PC-3 (cell line): ENCODE measurements at regions not wholly inside any gene's neighbourhood (a gene's known extent, or its start where the extent isn't known, plus 50 kb on each side); places are given as distances from the start of the nearest gene placed in this dataset.
A peak's percentile ranks its signal among the peaks of the same experiment; 100 is the strongest.
"Not testable (repeated sequence)": the region's sequence is repeated elsewhere in the genome, so short reads cannot be mapped to it uniquely, and the experiment has no call there.

Source experiments
- ATAC-seq: fragments of 200-7000 bp; cut with Tn5 transposase; 2 replicates; pipeline ENCODE4 v1.9.1; 2020; ENCODE audit warnings: mild to moderate bottlenecking, moderate library complexity
- BruUV-seq: library from RNA; stranded (reverse); fragments of 400-500 nt; replicated peaks from 2 replicates; lab custom pipeline; 2021; lab: Mats Ljungman, UMichigan
- CTCF ChIA-PET: fragments of 300-600 bp; sonication (Branson Sonifier 250); formaldehyde crosslinking; loops from one replicate; lab custom pipeline; 2022; ENCODE audit warnings: antibody characterized with exemption; lab: Charles Lee
- POLR2A ChIA-PET: fragments of 300-600 bp; sonication (Branson Sonifier 250); formaldehyde crosslinking; loops from one replicate; lab custom pipeline; 2022; ENCODE audit warnings: antibody characterized with exemption; ENCODE audit not compliant: unreplicated experiment; lab: Charles Lee
- DNase-seq: peaks from one replicate; pipeline ENCODE4 v3.0.0-alpha.2; 2015
- H2AFZ ChIP-seq: fragments of 300-600 bp; sonication (generic); 2 replicates; pipeline ENCODE4 v1.6.0; 2016; ENCODE audit warnings: antibody characterized with exemption, low read length
- H3F3A ChIP-seq: fragments of 300-600 bp; sonication (generic); one replicate; pipeline ENCODE4 v1.6.0; 2017; ENCODE audit warnings: antibody characterized with exemption, low read length, control low read depth, mild to moderate bottlenecking; ENCODE audit not compliant: unreplicated experiment
- H3K27ac ChIP-seq: fragments of 300-600 bp; sonication (generic); 2 replicates; pipeline ENCODE4 v1.5.1; 2016; ENCODE audit warnings: mild to moderate bottlenecking, low read length
- H3K27me3 ChIP-seq: fragments of 300-600 bp; sonication (generic); 2 replicates; pipeline ENCODE4 v1.6.1; 2016; ENCODE audit warnings: low read length, mixed read lengths
- H3K36me3 ChIP-seq: fragments of 300-600 bp; sonication (generic); 2 replicates; pipeline ENCODE4 v1.6.1; 2016; ENCODE audit warnings: low read depth, mixed run types, low read length, mixed read lengths
- H3K4me1 ChIP-seq: fragments of 300-600 bp; sonication (generic); 2 replicates; pipeline ENCODE4 v1.5.1; 2016; ENCODE audit warnings: low read length; ENCODE audit not compliant: insufficient read depth
- H3K4me2 ChIP-seq: fragments of 300-600 bp; sonication (generic); 2 replicates; pipeline ENCODE4 v1.6.0; 2016; ENCODE audit warnings: low read length
- H3K4me3 ChIP-seq: fragments of 300-600 bp; sonication (generic); 2 replicates; pipeline ENCODE4 v1.5.1; 2016; ENCODE audit warnings: mild to moderate bottlenecking, low read length, mixed read lengths
- H3K79me2 ChIP-seq: fragments of 300-600 bp; sonication (generic); 2 replicates; pipeline ENCODE4 v1.6.1; 2017; ENCODE audit warnings: low read length, mixed read lengths
- H3K9ac ChIP-seq: fragments of 300-600 bp; sonication (generic); 2 replicates; pipeline ENCODE4 v1.6.0; 2016; ENCODE audit warnings: mild to moderate bottlenecking, low read length
- H3K9me2 ChIP-seq: fragments of 300-600 bp; sonication (generic); replicated peaks from 2 replicates; pipeline ENCODE4 v1.6.1; 2016; ENCODE audit warnings: mixed run types, low read length, mixed read lengths
- H3K9me3 ChIP-seq: fragments of 300-600 bp; sonication (generic); 2 replicates; pipeline ENCODE4 v1.6.1; 2016; ENCODE audit warnings: low read length, mixed read lengths
- H4K20me1 ChIP-seq: fragments of 300-600 bp; sonication (generic); 2 replicates; pipeline ENCODE4 v1.6.1; 2016; ENCODE audit warnings: low read length, mixed read lengths
- EZH2 ChIP-seq: fragments of 300-600 bp; sonication (generic); IDR thresholded peaks from one replicate; pipeline ENCODE4 v1.6.1; 2017; ENCODE audit warnings: antibody characterized with exemption, mild to moderate bottlenecking, low read length; ENCODE audit not compliant: unreplicated experiment
- EZH2phosphoT487 ChIP-seq: fragments of 300-600 bp; sonication (generic); IDR thresholded peaks from 2 replicates; pipeline ENCODE4 v1.6.1; 2018; ENCODE audit warnings: mild to moderate bottlenecking, antibody characterized with exemption, low read length, borderline replicate concordance
- intact Hi-C: fragments of 100-400 bp; cut with micrococcal nuclease; formaldehyde crosslinking; loops from 2 replicates; pipeline ENCODE4 v1.9.0; 2023
- TF ChIP-seq, protein P1 (sequence below): fragments of 300-600 bp; sonication (generic); conservative IDR thresholded peaks from 2 replicates; pipeline ENCODE4 v1.5.1; 2017; ENCODE audit warnings: antibody characterized with exemption, low read depth, mild to moderate bottlenecking, low read length

DNA sequence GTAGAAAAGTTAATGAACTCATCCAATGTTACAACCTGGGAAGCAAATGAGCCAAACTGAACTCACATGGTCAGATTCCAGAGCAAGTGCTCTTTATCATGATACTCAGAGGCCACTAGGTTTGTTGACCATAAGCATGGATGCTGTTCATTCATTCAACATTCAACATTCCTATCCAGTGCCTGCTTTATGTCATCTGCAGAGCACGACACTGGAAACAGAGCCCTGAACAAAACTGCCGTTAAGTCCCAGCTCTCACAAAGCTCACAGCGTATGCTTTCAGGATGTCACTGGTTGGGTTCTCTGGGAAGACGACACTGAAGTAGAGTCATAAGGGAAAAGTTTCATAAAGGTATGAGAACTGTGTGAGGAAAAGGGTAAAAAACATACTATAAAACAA is 105.8 kb upstream of the TRIM77 start:
- Histone ChIP-seq H3K27ac (no peak overlapping the region), H4K20me1 (no peaks in the 10 kb centered on the region), H3K9me2 (no peaks in the 10 kb centered on the region), H3K36me3 (no peaks in the 10 kb centered on the region), H3K4me2 (no peak overlapping the region), H3K9ac (no peak overlapping the region), H3K27me3 (no peaks in the 10 kb centered on the region), H3K9me3 (peaks cover 6% of the 10 kb centered on the region; the same call in 1 of the 2 replicates), H3K4me3 (no peak overlapping the region), H3K4me1 (peaks cover 19% of the 10 kb centered on the region), H2AFZ (no peak overlapping the region), H3F3A (no peaks in the 10 kb centered on the region), H3K79me2 (no peaks in the 10 kb centered on the region)
- no peak for ATAC-seq
- no TSS peak for BruUV-seq
- no peak for DNase-seq
- TF ChIP-seq EZH2phosphoT487 (no peak), EZH2 (no peak)
- TF ChIP-seq, protein P1, sequence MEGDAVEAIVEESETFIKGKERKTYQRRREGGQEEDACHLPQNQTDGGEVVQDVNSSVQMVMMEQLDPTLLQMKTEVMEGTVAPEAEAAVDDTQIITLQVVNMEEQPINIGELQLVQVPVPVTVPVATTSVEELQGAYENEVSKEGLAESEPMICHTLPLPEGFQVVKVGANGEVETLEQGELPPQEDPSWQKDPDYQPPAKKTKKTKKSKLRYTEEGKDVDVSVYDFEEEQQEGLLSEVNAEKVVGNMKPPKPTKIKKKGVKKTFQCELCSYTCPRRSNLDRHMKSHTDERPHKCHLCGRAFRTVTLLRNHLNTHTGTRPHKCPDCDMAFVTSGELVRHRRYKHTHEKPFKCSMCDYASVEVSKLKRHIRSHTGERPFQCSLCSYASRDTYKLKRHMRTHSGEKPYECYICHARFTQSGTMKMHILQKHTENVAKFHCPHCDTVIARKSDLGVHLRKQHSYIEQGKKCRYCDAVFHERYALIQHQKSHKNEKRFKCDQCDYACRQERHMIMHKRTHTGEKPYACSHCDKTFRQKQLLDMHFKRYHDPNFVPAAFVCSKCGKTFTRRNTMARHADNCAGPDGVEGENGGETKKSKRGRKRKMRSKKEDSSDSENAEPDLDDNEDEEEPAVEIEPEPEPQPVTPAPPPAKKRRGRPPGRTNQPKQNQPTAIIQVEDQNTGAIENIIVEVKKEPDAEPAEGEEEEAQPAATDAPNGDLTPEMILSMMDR, result no peak
- CTCF ChIA-PET, result no interaction called here
- intact Hi-C loops, result no loop called here
- POLR2A ChIA-PET, result no interaction called here

DNA sequence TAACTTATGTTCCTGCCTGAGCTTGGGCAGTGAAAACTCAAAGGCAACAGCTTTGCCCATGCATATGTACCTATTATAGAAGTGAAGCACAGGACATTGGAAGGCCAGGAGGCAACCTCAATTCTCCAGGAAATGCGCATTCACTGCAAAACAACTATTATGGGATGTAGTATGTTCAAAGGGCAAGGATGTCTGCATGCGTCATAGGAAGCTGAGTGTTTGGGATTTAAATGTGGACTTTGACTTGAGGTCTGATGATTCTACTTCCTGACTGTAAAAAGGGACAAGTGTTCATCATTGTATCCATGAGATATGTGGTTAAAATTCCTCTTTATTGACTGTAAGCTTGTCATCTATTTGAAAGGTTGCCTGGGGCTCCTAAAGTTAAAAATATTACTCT is 103.3 kb upstream of the TRIM77 start:
- H3K9ac ChIP-seq, result peak overlapping the region; percentile 40; the same call in 1 of the 2 replicates
- H3K4me2 ChIP-seq, H3K36me3 ChIP-seq, H2AFZ ChIP-seq, POLR2A ChIA-PET, H3K9me2 ChIP-seq, CTCF ChIA-PET, intact Hi-C loops, H3K4me3 ChIP-seq, H3K27me3 ChIP-seq, H3F3A ChIP-seq, H3K79me2 ChIP-seq, BruUV-seq, H3K9me3 ChIP-seq, H4K20me1 ChIP-seq: not testable (repeated sequence)
- ATAC-seq (peak; percentile 77), DNase-seq (peak; percentile 73)
- peak overlapping the region; percentile 84 for H3K27ac ChIP-seq
- peaks cover 15% of the 10 kb centered on the region for H3K4me1 ChIP-seq

DNA sequence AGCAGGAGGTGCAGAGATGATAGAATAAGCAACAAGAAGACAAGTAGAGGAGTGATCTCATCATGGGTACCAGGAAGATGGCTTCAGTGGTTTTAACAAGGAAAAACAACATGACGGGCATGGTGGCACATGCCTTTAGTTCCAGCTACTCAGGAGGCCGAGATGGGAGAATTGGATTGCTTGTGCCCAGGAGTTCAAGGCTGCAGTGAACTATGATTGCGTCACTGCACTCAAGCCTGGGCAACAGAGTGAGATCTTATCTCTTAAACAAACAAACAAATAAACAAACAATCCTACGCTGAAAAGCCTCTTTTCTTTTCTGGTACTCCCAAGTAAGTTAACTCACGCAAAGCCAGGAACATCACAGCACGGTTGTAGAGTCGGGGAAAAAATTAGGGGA is 102.6 kb upstream of the TRIM77 start:
- H3K9me3 ChIP-seq, H3K4me2 ChIP-seq, H3K9me2 ChIP-seq, POLR2A ChIA-PET, DNase-seq, BruUV-seq, H3F3A ChIP-seq, H4K20me1 ChIP-seq, H3K79me2 ChIP-seq, H3K36me3 ChIP-seq, H2AFZ ChIP-seq, CTCF ChIA-PET, H3K4me3 ChIP-seq, H3K27me3 ChIP-seq, intact Hi-C loops, ATAC-seq: not testable (repeated sequence)
- Histone ChIP-seq H3K9ac (peak overlapping the region; percentile 40; the same call in 1 of the 2 replicates), H3K27ac (peak overlapping the region; percentile 84), H3K4me1 (peaks cover 15% of the 10 kb centered on the region)
